HUES64 (cell line): ENCODE measurements at regions not wholly inside any gene's neighbourhood (a gene's known extent, or its start where the extent isn't known, plus 50 kb on each side); places are given as distances from the start of the nearest gene placed in this dataset.

Experiments used
- H3K27ac ChIP-seq: 2 replicates; pipeline ENCODE4 v1.7.0; 2013; ENCODE audit warnings: low read depth, low read length, inconsistent platforms
- H3K27me3 ChIP-seq: 2 replicates; pipeline ENCODE4 v1.6.1; 2013; ENCODE audit warnings: mild to moderate bottlenecking, low read length; ENCODE audit not compliant: insufficient read depth
- H3K36me3 ChIP-seq: 2 replicates; pipeline ENCODE4 v1.6.1; 2013; ENCODE audit warnings: mild to moderate bottlenecking, low read length; ENCODE audit not compliant: insufficient read depth
- H3K4me1 ChIP-seq: 2 replicates; pipeline ENCODE4 v1.6.1; 2013; ENCODE audit warnings: mild to moderate bottlenecking, low read length, moderate library complexity; ENCODE audit not compliant: insufficient read depth
- H3K4me3 ChIP-seq: 2 replicates; pipeline ENCODE4 v1.5.1; 2013; ENCODE audit warnings: mild to moderate bottlenecking, low read length, moderate library complexity
- H3K9ac ChIP-seq: 2 replicates; pipeline ENCODE4 v1.6.1; 2013; ENCODE audit warnings: mild to moderate bottlenecking, low read depth, low read length
- H3K9me3 ChIP-seq: 2 replicates; pipeline ENCODE4 v1.6.1; 2013; ENCODE audit warnings: low read depth, low read length; ENCODE audit not compliant: insufficient read depth
- WGBS: fragments of 150-250, 120-280 bp; methylation state at CpG from one replicate; pipeline ENCODE4 v1.1.7; 2013; ENCODE audit warnings: missing lambda C conversion rate; 5-methylcytosine and 5-hydroxymethylcytosine counted together

- no peak overlapping the region for H3K4me3 ChIP-seq
- H3K27me3 ChIP-seq = no peaks in the 10 kb centered on the region
- H3K9me3 ChIP-seq = no peaks in the 10 kb centered on the region
- WGBS = 83% methylated on average over 1 of the region's 1 CpG
- H3K36me3 ChIP-seq = no peaks in the 10 kb centered on the region
- H3K4me1 ChIP-seq = no peaks in the 10 kb centered on the region
- no peak overlapping the region for H3K27ac ChIP-seq
- H3K9ac ChIP-seq = no peak overlapping the region
Measured at GRCh38 chr11:41861838-41862237, 402.4 kb upstream of the LRRC4C start.

- Histone ChIP-seq H3K4me1 (no peaks in the 10 kb centered on the region), H3K36me3 (no peaks in the 10 kb centered on the region), H3K9ac (no peak overlapping the region), H3K27me3 (no peaks in the 10 kb centered on the region), H3K4me3 (no peak overlapping the region), H3K9me3 (no peaks in the 10 kb centered on the region), H3K27ac (no peak overlapping the region)
Measured at GRCh38 chr11:41866525-41866924, 407.1 kb upstream of the LRRC4C start.

GRCh38 chr11:41868606-41869005 lies 409.2 kb upstream of the LRRC4C start:
- WGBS = 94% methylated on average over 4 of the region's 4 CpGs
- H3K9ac ChIP-seq = no peak overlapping the region
- H3K27me3 ChIP-seq = no peaks in the 10 kb centered on the region
- H3K27ac ChIP-seq = no peak overlapping the region
- H3K36me3 ChIP-seq = no peaks in the 10 kb centered on the region
- H3K4me3 ChIP-seq = no peak overlapping the region
- peaks cover 4% of the 10 kb centered on the region for H3K4me1 ChIP-seq
- H3K9me3 ChIP-seq = no peaks in the 10 kb centered on the region

- WGBS = 86% methylated on average over 3 of the region's 3 CpGs
- Histone ChIP-seq H3K4me3 (no peak overlapping the region), H3K9ac (no peak overlapping the region), H3K27ac (no peak overlapping the region), H3K4me1 (peaks cover 4% of the 10 kb centered on the region), H3K27me3 (no peaks in the 10 kb centered on the region), H3K9me3 (no peaks in the 10 kb centered on the region), H3K36me3 (no peaks in the 10 kb centered on the region)
Measured at GRCh38 chr11:41872426-41872825, 413.0 kb upstream of the LRRC4C start.

- no peaks in the 10 kb centered on the region for H3K36me3 ChIP-seq
- peaks cover 4% of the 10 kb centered on the region for H3K4me1 ChIP-seq
- no peak overlapping the region for H3K4me3 ChIP-seq
- no peaks in the 10 kb centered on the region for H3K9me3 ChIP-seq
- H3K9ac ChIP-seq = no peak overlapping the region
- 94% methylated on average over 2 of the region's 4 CpGs for WGBS
- H3K27me3 ChIP-seq = no peaks in the 10 kb centered on the region
- no peak overlapping the region for H3K27ac ChIP-seq
Measured at GRCh38 chr11:41872870-41873269, 413.4 kb upstream of the LRRC4C start.

GRCh38 chr11:41878095-41878494 lies 418.6 kb upstream of the LRRC4C start:
- H3K9me3 ChIP-seq = no peaks in the 10 kb centered on the region
- WGBS = 95% methylated on average over 1 of the region's 2 CpGs
- H3K4me1 ChIP-seq = no peaks in the 10 kb centered on the region
- H3K36me3 ChIP-seq = no peaks in the 10 kb centered on the region
- H3K27me3 ChIP-seq = no peaks in the 10 kb centered on the region
- H3K9ac ChIP-seq = no peak overlapping the region
- H3K27ac ChIP-seq = no peak overlapping the region
- H3K4me3 ChIP-seq = no peak overlapping the region

GRCh38 chr11:41879214-41879613 lies 419.8 kb upstream of the LRRC4C start:
- Histone ChIP-seq H3K9me3 (no peaks in the 10 kb centered on the region), H3K27ac (no peak overlapping the region), H3K36me3 (no peaks in the 10 kb centered on the region), H3K9ac (no peak overlapping the region), H3K4me3 (no peak overlapping the region), H3K4me1 (no peaks in the 10 kb centered on the region), H3K27me3 (no peaks in the 10 kb centered on the region)

GRCh38 chr11:41895081-41895480 lies 435.6 kb upstream of the LRRC4C start:
- Histone ChIP-seq H3K27ac (no peak overlapping the region), H3K9me3 (no peaks in the 10 kb centered on the region), H3K4me3 (no peak overlapping the region), H3K36me3 (no peaks in the 10 kb centered on the region), H3K4me1 (no peaks in the 10 kb centered on the region), H3K27me3 (no peaks in the 10 kb centered on the region), H3K9ac (no peak overlapping the region)

- H3K27ac ChIP-seq = no peak overlapping the region
- H3K9ac ChIP-seq = no peak overlapping the region
- no peaks in the 10 kb centered on the region for H3K36me3 ChIP-seq
- H3K27me3 ChIP-seq = no peaks in the 10 kb centered on the region
- H3K4me1 ChIP-seq = no peaks in the 10 kb centered on the region
- no peak overlapping the region for H3K4me3 ChIP-seq
- 86% methylated on average over 2 of the region's 2 CpGs for WGBS
- peaks cover 13% of the 10 kb centered on the region for H3K9me3 ChIP-seq
Measured at GRCh38 chr11:41897991-41898390, 438.5 kb upstream of the LRRC4C start.

GRCh38 chr11:41917900-41918299 lies 458.4 kb upstream of the LRRC4C start:
- H3K4me3 ChIP-seq = no peak overlapping the region
- H3K4me1 ChIP-seq = peaks cover 13% of the 10 kb centered on the region
- H3K9ac ChIP-seq = no peak overlapping the region
- H3K27me3 ChIP-seq = no peaks in the 10 kb centered on the region
- no peak overlapping the region for H3K27ac ChIP-seq
- H3K36me3 ChIP-seq = no peaks in the 10 kb centered on the region
- 91% methylated on average over 5 of the region's 5 CpGs for WGBS
- H3K9me3 ChIP-seq = peaks cover 6% of the 10 kb centered on the region; the same call in 1 of the 2 replicates

GRCh38 chr11:41920374-41920773 lies 460.9 kb upstream of the LRRC4C start:
- Histone ChIP-seq H3K27ac (no peak overlapping the region), H3K36me3 (no peaks in the 10 kb centered on the region), H3K27me3 (no peaks in the 10 kb centered on the region), H3K4me3 (no peak overlapping the region), H3K4me1 (peaks cover 13% of the 10 kb centered on the region), H3K9me3 (peaks cover 6% of the 10 kb centered on the region; the same call in 1 of the 2 replicates), H3K9ac (no peak overlapping the region)
- 75% methylated on average over 2 of the region's 2 CpGs for WGBS

- Histone ChIP-seq H3K36me3 (no peaks in the 10 kb centered on the region), H3K9me3 (peaks cover 4% of the 10 kb centered on the region; the same call in 1 of the 2 replicates), H3K9ac (no peak overlapping the region), H3K27me3 (no peaks in the 10 kb centered on the region), H3K4me1 (peaks cover 13% of the 10 kb centered on the region), H3K27ac (peak overlapping the region; percentile 65; the same call in 1 of the 2 replicates), H3K4me3 (no peak overlapping the region)
- WGBS = 17% methylated on average over 2 of the region's 2 CpGs
Measured at GRCh38 chr11:41921746-41922390, 462.4 kb upstream of the LRRC4C start.
